ENCODE measurements at regions not wholly inside any gene's neighbourhood (a gene's known extent, or its start where the extent isn't known, plus 50 kb on each side); places are given as distances from the start of the nearest gene placed in this dataset.

- Mint-ChIP-seq H3K36me3 (no peaks in the 10 kb centered on the region), H3K27ac (no peak overlapping the region), H3K9me3 (peaks cover 0 to 18% of the 10 kb centered on the region in 2 donors)
- DNase-seq (ENCODE audit: low spot score in 2 of 2) (no peak), ATAC-seq (no peak)
Observed at GRCh38 chr12:115260762-115261675, 577.0 kb upstream of the TBX3 start.

GRCh38 chr12:115259968-115260747, 576.2 kb upstream of the TBX3 start:
- H3K27ac Mint-ChIP-seq = no peak overlapping the region
- H3K36me3 Mint-ChIP-seq = no peaks in the 10 kb centered on the region
- H3K9me3 Mint-ChIP-seq = peaks cover 0 to 16% of the 10 kb centered on the region in 2 donors
- DNase-seq (ENCODE audit: low spot score in 2 of 2) (no peak), ATAC-seq (no peak)

GRCh38 chr12:115257791-115258190, 573.8 kb upstream of the TBX3 start:
- DNase-seq (ENCODE audit: low spot score in 2 of 2) = no peak
- no peak for ATAC-seq
- peaks cover 0 to under 1% of the 10 kb centered on the region in 2 donors for H3K36me3 Mint-ChIP-seq
- H3K9me3 Mint-ChIP-seq = peaks cover 1 to 10% of the 10 kb centered on the region in 2 donors
- H3K27ac Mint-ChIP-seq = no peak overlapping the region

GRCh38 chr12:115255962-115256361, 572.0 kb upstream of the TBX3 start:
- ATAC-seq (no peak), DNase-seq (ENCODE audit: low spot score in 2 of 2) (no peak)
- Mint-ChIP-seq H3K27ac (no peak overlapping the region), H3K9me3 (peaks cover 7 to 19% of the 10 kb centered on the region in 2 donors), H3K36me3 (peaks cover 0 to 7% of the 10 kb centered on the region in 2 donors)

- peaks cover 0 to 7% of the 10 kb centered on the region in 2 donors for H3K36me3 Mint-ChIP-seq
- peaks cover 7 to 20% of the 10 kb centered on the region in 2 donors for H3K9me3 Mint-ChIP-seq
- ATAC-seq (no peak), DNase-seq (ENCODE audit: low spot score in 2 of 2) (no peak)
- no peak overlapping the region for H3K27ac Mint-ChIP-seq
Observed at GRCh38 chr12:115255257-115255656, 571.3 kb upstream of the TBX3 start.

- Mint-ChIP-seq H3K36me3 (peaks cover 0 to 7% of the 10 kb centered on the region in 2 donors), H3K9me3 (peaks cover 11 to 17% of the 10 kb centered on the region in 2 donors), H3K27ac (no peak overlapping the region)
- no peak for ATAC-seq
- DNase-seq (ENCODE audit: low spot score in 2 of 2) = no peak
Observed at GRCh38 chr12:115253049-115253448, 569.1 kb upstream of the TBX3 start.

- no peak for DNase-seq (ENCODE audit: low spot score in 2 of 2)
- no peak overlapping the region for H3K27ac Mint-ChIP-seq
- H3K9me3 Mint-ChIP-seq = peaks cover 11 to 14% of the 10 kb centered on the region in 2 donors
- ATAC-seq = no peak
- H3K36me3 Mint-ChIP-seq = peaks cover 0 to 7% of the 10 kb centered on the region in 2 donors
Observed at GRCh38 chr12:115251727-115252126, 567.8 kb upstream of the TBX3 start.

- H3K36me3 Mint-ChIP-seq = peaks cover 0 to 15% of the 10 kb centered on the region in 2 donors
- no peak overlapping the region for H3K27ac Mint-ChIP-seq
- H3K9me3 Mint-ChIP-seq = peaks cover 11 to 15% of the 10 kb centered on the region in 2 donors
- no peak for ATAC-seq
- no peak for DNase-seq (ENCODE audit: low spot score in 2 of 2)
Observed at GRCh38 chr12:115249671-115250278, 565.8 kb upstream of the TBX3 start.

- peaks cover 0 to 14% of the 10 kb centered on the region in 2 donors for H3K36me3 Mint-ChIP-seq
- H3K9me3 Mint-ChIP-seq = peaks cover 13 to 18% of the 10 kb centered on the region in 2 donors
- no peak for ATAC-seq
- DNase-seq (ENCODE audit: low spot score in 2 of 2) = no peak
- no peak overlapping the region for H3K27ac Mint-ChIP-seq
Observed at GRCh38 chr12:115245020-115245419, 561.0 kb upstream of the TBX3 start.

GRCh38 chr12:115243933-115244628, 560.1 kb upstream of the TBX3 start:
- Mint-ChIP-seq H3K36me3 (peaks cover 0 to 14% of the 10 kb centered on the region in 2 donors), H3K9me3 (peaks cover 13 to 26% of the 10 kb centered on the region in 2 donors), H3K27ac (no peak overlapping the region)
- no peak for ATAC-seq
- DNase-seq (ENCODE audit: low spot score in 2 of 2) = no peak

GRCh38 chr12:115240251-115240650, 556.3 kb upstream of the TBX3 start:
- ATAC-seq = no peak
- Mint-ChIP-seq H3K36me3 (peaks cover 0 to 8% of the 10 kb centered on the region in 2 donors), H3K9me3 (peaks cover 17 to 38% of the 10 kb centered on the region in 2 donors), H3K27ac (no peak overlapping the region)
- no peak for DNase-seq (ENCODE audit: low spot score in 2 of 2)

GRCh38 chr12:115235880-115236279, 551.9 kb upstream of the TBX3 start:
- peaks cover 13 to 29% of the 10 kb centered on the region in 2 donors for H3K9me3 Mint-ChIP-seq
- H3K36me3 Mint-ChIP-seq = no peaks in the 10 kb centered on the region
- H3K27ac Mint-ChIP-seq = no peak overlapping the region
- ATAC-seq (no peak), DNase-seq (ENCODE audit: low spot score in 2 of 2) (no peak)

GRCh38 chr12:115233891-115234543, 550.0 kb upstream of the TBX3 start:
- Mint-ChIP-seq H3K9me3 (peaks cover 9 to 18% of the 10 kb centered on the region in 2 donors), H3K27ac (no peak overlapping the region), H3K36me3 (no peaks in the 10 kb centered on the region)
- ATAC-seq (no peak), DNase-seq (ENCODE audit: low spot score in 2 of 2) (no peak)

GRCh38 chr12:115232455-115233156, 548.6 kb upstream of the TBX3 start:
- peaks cover 9 to 14% of the 10 kb centered on the region in 2 donors for H3K9me3 Mint-ChIP-seq
- H3K27ac Mint-ChIP-seq = no peak overlapping the region
- no peak for ATAC-seq
- H3K36me3 Mint-ChIP-seq = no peaks in the 10 kb centered on the region
- DNase-seq (ENCODE audit: low spot score in 2 of 2) = no peak

- Mint-ChIP-seq H3K36me3 (no peaks in the 10 kb centered on the region), H3K27ac (no peak overlapping the region), H3K9me3 (peaks cover 2 to 3% of the 10 kb centered on the region in 2 donors)
- ATAC-seq (no peak), DNase-seq (ENCODE audit: low spot score in 2 of 2) (no peak)
Observed at GRCh38 chr12:115230606-115231005, 546.6 kb upstream of the TBX3 start.

Measured in activated naive CD4-positive, alpha-beta T cell treated with anti-CD3 and anti-CD28 coated beads, Interleukin-2, amount 50 U/mL, for 72 hours (primary cell).